Aorta (tissue), 5 donors: ENCODE measurements at regions not wholly inside any gene's neighbourhood (a gene's known extent, or its start where the extent isn't known, plus 50 kb on each side); places are given as distances from the start of the nearest gene placed in this dataset.

Experiments
- ATAC-seq: fragments of 200-7000 bp; cut with Tn5 transposase; one replicate; pipeline ENCODE4 v1.9.1; 2022; ENCODE audit warnings: moderate library complexity; ENCODE audit not compliant: low FRiP score
- DNase-seq, 2 donors: peaks; one replicate each; pipeline ENCODE4 v3.0.0-alpha.2; 2020
- H3K27ac ChIP-seq, 2 donors: one replicate each; pipeline ENCODE4 v1.5.1; 2013; ENCODE audit warnings: low read length in 2 of 2, mild to moderate bottlenecking in 2 of 2, moderate library complexity in 2 of 2, control low read depth in 1 of 2, inconsistent platforms in 1 of 2, low read depth in 1 of 2
- H3K27me3 ChIP-seq, 2 donors: one replicate each; pipeline ENCODE4 v1.6.1; 2013; ENCODE audit warnings: control low read depth in 1 of 2, low read length in 1 of 2, mild to moderate bottlenecking in 1 of 2, moderate library complexity in 1 of 2; ENCODE audit not compliant: insufficient read depth in 2 of 2, control insufficient read depth in 1 of 2
- H3K36me3 ChIP-seq, 2 donors: one replicate each; pipeline ENCODE4 v1.6.1; 2013; ENCODE audit warnings: control low read depth in 1 of 2, low read length in 1 of 2, mild to moderate bottlenecking in 1 of 2; ENCODE audit not compliant: insufficient read depth in 2 of 2, control insufficient read depth in 1 of 2
- H3K4me1 ChIP-seq, 2 donors: one replicate each; pipeline ENCODE4 v1.6.1; 2013; ENCODE audit warnings: low read length in 2 of 2, control low read depth in 1 of 2, mild to moderate bottlenecking in 1 of 2, moderate library complexity in 1 of 2; ENCODE audit not compliant: insufficient read depth in 2 of 2, control insufficient read depth in 1 of 2
- H3K4me3 ChIP-seq, 2 donors: one replicate each; pipeline ENCODE4 v1.5.1; 2013; ENCODE audit warnings: low read length in 2 of 2, control low read depth in 1 of 2, mild to moderate bottlenecking in 1 of 2
- H3K9me3 ChIP-seq: one replicate; pipeline ENCODE4 v1.6.1; 2013; ENCODE audit warnings: mild to moderate bottlenecking, low read length; ENCODE audit not compliant: control insufficient read depth
- WGBS, 2 donors: extraction: QIAGEN DNeasy Blood & Tissue Kit; methylation state at CpG; one replicate each; pipeline ENCODE4 v1.1.7; 2013; 5-methylcytosine and 5-hydroxymethylcytosine counted together
- intact Hi-C, 2 donors: fragments of 100-400 bp; cut with DNase I; formaldehyde crosslinking; loops; one replicate each; pipeline versions ENCODE4 v1.14.2 to v1.15.0; 2022
- donor health status: healthy with polysubstance abuse.
- donor health status: Bipolar disorder and iron deficiency.
- donor health status: DM: no; HTN: no; CAD: no.
- donor health status: DM: no; HTN: no; CAD: no.
- donor health status: DM: yes; HTN: yes; CAD: no.

DNA sequence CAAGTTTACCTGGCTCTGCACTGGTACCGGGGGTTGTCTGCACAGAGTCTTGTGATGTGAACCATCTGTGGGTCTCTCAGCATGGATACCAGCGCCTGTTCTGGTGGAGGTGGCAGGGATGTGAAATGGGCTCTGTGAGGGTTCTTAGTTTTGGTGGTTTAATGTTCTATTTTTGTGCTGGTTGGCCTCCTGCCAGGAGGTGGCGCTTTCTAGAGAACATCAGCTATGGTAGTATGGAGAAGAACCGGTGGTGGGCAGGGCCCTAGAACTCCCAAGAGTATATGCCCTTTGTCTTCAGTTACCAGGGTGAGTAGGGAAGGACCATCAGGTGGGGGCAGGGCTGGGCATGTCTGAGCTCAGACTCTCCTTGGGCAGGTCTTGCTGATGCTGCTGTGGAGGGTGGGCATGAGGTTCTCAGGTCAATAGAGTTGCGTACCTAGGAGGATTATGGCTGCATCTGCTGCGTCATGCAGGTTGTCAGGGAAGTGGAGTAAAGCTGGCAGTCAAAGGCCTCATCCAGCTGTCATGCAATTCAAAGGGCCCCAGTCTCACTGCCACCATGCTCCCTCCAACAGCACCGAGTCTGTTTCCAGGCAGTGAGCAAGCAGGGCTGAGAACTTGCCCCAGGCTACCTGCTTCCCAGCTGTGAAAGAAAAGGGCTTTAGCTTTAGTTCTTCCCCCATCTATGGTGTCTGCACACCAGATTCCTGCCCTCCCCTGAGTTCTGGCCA, 278.0 kb downstream of the METTL4 start:
- intact Hi-C loops = no loop called here

DNA sequence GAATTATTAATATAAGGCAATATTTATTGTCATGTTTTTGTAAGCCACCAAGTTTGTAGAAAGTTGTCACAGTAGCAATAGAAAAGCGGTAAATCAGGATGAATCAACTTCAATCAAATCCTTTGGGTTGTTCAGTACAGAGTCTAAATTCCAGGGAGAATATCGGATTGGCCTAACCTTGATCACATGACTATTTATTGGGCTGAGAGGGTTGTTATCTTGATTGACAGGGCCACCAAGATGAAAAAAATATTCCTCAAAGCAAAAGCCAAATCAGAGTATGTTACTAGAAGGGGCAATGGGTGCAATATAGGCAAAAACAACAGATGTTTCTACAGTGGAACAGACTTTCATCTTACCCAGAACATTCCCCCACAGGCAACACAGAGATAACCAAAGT, 270.0 kb downstream of the METTL4 start:
- intact Hi-C loops = no loop called here
- DNase-seq (no peak), ATAC-seq (no peak)
- no peaks in the 10 kb centered on the region for H3K36me3 ChIP-seq
- no peak overlapping the region for H3K4me3 ChIP-seq
- no peaks in the 10 kb centered on the region for H3K27me3 ChIP-seq
- H3K27ac ChIP-seq = no peak overlapping the region
- H3K9me3 ChIP-seq = no peaks in the 10 kb centered on the region
- H3K4me1 ChIP-seq = no peaks in the 10 kb centered on the region
- WGBS, 2 donors = 66 to 91% methylated on average over 2 of the region's 2 CpGs

More for the DNA sequence above, 278.0 kb downstream of the METTL4 start:
- H3K9me3 ChIP-seq = no peaks in the 10 kb centered on the region
- H3K4me1 ChIP-seq = no peaks in the 10 kb centered on the region
- no peak for ATAC-seq
- no peaks in the 10 kb centered on the region for H3K36me3 ChIP-seq
- H3K27me3 ChIP-seq = no peaks in the 10 kb centered on the region
- H3K27ac ChIP-seq = no peak overlapping the region
- no peak overlapping the region for H3K4me3 ChIP-seq
- WGBS, 2 donors = 64 to 67% methylated on average over 7 of the region's 7 CpGs
- no peak for DNase-seq

DNA sequence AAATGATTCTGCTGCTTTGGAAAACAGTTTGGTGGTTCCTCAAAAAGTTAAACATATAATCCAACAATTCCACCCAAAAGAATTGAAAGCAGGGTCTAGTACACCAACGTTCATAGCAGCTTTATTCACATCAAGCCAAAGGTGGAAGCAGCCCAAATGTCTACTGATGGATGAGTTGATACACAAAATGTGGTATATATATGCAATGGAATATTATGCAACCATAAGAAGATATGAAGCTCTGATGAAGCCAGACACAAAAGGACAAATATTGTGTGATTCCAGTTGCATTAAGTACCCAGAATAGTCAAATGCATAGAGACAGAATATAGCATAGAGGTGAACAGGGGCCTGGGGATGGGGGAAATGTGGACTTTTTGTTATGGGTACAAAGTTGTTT, 269.3 kb downstream of the METTL4 start:
- no peaks in the 10 kb centered on the region for H3K9me3 ChIP-seq
- no peaks in the 10 kb centered on the region for H3K36me3 ChIP-seq
- H3K27me3 ChIP-seq = no peaks in the 10 kb centered on the region
- no peak overlapping the region for H3K4me3 ChIP-seq
- 41 to 46% methylated on average over 1 of the region's 1 CpG for WGBS, 2 donors
- intact Hi-C loops = no loop called here
- ATAC-seq (no peak), DNase-seq (no peak)
- no peak overlapping the region for H3K27ac ChIP-seq
- H3K4me1 ChIP-seq = no peaks in the 10 kb centered on the region

DNA sequence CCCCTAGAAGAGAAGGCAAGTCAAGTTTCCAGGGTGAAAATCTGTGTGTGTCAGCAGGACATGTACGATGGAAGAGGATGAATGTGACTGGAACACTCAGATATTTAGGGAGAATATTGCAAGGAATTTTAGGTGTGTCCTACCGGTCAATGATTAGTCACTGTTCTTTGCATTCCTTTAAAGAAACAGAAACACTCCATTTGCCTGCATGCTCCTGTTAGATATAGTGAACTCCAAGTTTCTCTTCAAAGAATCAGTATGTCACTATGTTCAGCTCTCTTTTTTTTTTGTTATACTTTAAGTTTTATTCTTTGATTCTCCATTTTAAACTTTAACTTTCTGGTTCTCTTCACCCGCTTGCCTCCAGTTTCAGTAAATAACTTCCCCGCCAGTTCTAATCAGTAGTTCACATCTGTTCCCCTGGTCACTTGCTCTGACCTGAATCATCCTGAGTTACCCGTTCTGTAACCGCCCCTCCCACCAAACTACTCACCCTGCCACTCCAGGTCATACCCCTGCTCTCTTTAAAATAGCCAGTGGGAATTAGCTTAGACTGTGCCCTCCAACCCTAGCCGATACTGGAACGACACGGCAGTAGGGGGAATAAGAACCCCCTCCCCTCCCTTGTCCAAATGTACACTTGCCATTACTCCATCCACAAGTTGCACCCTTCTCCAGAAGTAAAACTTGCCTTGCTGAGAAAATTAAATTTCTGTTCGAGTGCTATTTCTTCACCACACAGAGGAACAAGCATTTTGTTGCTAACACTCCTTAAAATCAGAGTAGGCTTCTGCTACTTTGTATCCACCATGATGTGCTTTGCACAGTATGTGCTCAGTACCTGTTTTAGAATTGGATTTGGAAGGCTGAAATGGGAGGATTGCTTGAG, 268.4 kb downstream of the METTL4 start:
- 28 to 39% methylated on average over 10 of the region's 10 CpGs for WGBS, 2 donors
- no peak overlapping the region for H3K4me3 ChIP-seq
- H3K27ac ChIP-seq = no peak overlapping the region
- H3K9me3 ChIP-seq = no peaks in the 10 kb centered on the region
- ATAC-seq = no peak
- no peaks in the 10 kb centered on the region for H3K27me3 ChIP-seq
- H3K36me3 ChIP-seq = no peaks in the 10 kb centered on the region
- intact Hi-C loops = no loop called here
- no peak for DNase-seq
- H3K4me1 ChIP-seq = no peaks in the 10 kb centered on the region

DNA sequence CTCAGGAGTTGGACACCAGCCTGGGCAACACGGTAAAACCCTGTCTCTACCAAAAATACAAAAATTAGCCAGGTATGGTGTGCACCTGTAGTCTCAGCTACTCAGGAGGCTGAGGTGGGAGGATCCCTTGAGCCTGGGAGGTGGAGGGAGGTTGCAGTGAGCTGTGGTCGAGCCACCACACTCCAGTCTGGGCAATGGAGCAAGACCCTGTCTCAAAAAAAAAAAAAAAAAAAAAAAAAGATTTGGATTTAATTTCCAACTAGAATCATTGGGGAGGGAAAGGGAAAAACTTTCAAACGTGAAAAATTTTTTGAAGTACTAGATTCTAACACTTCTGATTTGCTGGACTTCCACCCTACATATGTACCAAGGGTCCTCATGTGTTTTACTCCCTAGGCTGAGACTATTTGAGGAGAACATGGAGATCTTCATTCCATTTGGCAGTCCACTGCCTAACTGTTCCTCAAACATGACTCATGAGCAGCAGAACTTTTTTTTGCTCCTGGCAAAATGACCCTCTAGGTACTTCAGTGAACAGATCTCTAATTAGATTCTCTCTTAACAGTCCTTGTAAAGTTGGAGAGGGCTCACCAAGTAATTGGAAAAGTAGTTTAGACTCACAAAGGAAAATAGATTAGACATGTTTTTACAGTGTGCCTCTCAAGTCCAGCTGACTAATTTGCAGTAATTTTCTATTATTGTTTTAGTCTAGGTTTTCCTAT, 267.6 kb downstream of the METTL4 start:
- Histone ChIP-seq H3K27ac (no peak overlapping the region), H3K9me3 (no peaks in the 10 kb centered on the region), H3K36me3 (no peaks in the 10 kb centered on the region), H3K4me3 (no peak overlapping the region), H3K4me1 (no peaks in the 10 kb centered on the region), H3K27me3 (no peaks in the 10 kb centered on the region)
- intact Hi-C loops = no loop called here
- 63 to 67% methylated on average over 3 of the region's 3 CpGs for WGBS, 2 donors
- DNase-seq (no peak), ATAC-seq (no peak)

DNA sequence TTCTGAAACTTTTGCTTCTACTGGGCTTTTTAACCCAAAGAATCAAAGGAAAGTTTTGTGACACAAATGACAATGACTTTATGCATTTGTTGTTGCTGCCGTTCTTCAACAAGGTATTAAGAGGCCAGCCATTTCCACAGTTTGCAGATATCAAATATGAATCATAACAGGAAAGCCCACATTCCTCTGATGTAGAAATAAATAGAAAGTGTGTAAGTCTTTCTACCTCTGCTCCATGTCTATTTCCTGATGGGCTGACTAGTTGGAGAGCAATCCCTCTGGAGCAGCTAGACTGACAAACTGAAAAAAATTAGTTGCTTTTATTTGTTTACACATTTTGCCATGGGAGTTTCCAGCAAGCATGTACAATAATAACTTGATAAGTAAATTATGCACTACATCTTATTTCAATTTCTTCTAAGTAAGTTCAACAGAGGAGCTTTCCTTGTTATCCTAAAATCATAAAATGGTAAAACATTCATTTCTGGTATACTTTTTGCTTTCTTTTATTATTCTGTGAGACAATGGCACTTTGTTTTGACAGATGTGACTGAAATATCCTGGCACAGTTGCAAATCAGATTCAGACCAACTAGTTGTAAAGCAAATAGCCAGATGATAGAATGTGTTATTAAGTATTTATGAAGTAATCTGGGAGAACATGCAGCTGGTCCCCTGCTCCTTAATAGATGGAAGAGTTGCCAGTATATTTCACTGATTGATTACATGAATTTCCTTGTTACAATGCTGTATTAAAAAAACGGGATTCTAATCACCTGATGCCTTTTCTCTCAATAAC, 266.7 kb downstream of the METTL4 start:
- no peak overlapping the region for H3K4me3 ChIP-seq
- H3K27me3 ChIP-seq = no peaks in the 10 kb centered on the region
- H3K4me1 ChIP-seq = no peaks in the 10 kb centered on the region
- no peaks in the 10 kb centered on the region for H3K36me3 ChIP-seq
- intact Hi-C loops = no loop called here
- ATAC-seq (no peak), DNase-seq (no peak)
- H3K27ac ChIP-seq = no peak overlapping the region
- H3K9me3 ChIP-seq = no peaks in the 10 kb centered on the region
- WGBS, 2 donors = 43 to 44% methylated on average over 2 of the region's 2 CpGs

DNA sequence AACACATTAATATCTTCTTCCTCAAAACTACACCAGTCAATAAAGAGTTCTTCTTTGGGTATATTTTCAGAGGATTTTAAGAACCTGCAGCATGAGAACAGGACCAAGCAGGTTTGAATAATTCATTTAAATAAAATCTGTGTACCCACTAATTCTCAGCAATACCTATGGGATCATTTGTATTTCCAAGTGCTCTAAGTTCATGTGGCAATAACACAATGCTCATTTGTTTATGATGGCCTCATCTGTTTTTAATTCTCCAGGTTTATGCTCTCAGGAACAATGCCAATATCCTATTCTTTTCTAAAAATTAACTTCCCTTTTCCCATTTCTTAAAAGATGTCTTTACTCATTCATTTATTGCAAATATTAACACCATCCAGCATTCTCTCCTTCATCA, 264.7 kb downstream of the METTL4 start:
- Histone ChIP-seq H3K4me1 (no peaks in the 10 kb centered on the region), H3K4me3 (no peak overlapping the region), H3K9me3 (no peaks in the 10 kb centered on the region), H3K36me3 (no peaks in the 10 kb centered on the region), H3K27me3 (no peaks in the 10 kb centered on the region), H3K27ac (no peak overlapping the region)
- intact Hi-C loops = no loop called here
- DNase-seq = no peak
- ATAC-seq = no peak

DNA sequence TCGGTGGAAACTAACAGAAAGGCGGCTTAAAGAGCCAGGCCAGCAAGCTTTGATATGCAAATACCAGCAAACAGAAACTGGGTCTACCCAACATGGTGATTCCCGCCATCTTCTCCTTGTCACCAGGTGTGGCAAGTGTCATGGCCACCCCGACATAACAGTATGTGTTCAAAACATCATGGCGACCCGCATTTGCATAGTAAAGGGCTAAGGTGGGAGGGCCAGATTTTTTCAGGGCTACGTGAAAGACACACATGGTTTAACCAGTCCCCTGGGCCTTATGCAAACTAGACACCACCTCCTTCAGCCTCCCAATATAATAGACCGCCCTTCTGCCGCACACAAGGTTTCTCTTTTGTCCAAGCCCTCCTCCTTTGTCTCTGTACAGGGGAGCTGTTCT, 260.4 kb downstream of the METTL4 start:
- intact Hi-C loops = no loop called here
- Histone ChIP-seq H3K4me1 (no peaks in the 10 kb centered on the region), H3K27ac (no peak overlapping the region), H3K27me3 (no peaks in the 10 kb centered on the region), H3K36me3 (no peaks in the 10 kb centered on the region), H3K9me3 (no peaks in the 10 kb centered on the region), H3K4me3 (no peak overlapping the region)
- no peak for ATAC-seq
- WGBS, 2 donors = 85 to 88% methylated on average over 9 of the region's 9 CpGs
- DNase-seq = no peak
